ENCODE measurements at regions not wholly inside any gene's neighbourhood (a gene's known extent, or its start where the extent isn't known, plus 50 kb on each side); places are given as distances from the start of the nearest gene placed in this dataset.

- dilution Hi-C loops (cut with MboI; ENCODE audit: extremely low pct_ligation_motif_present, low sequenced_read_pairs), result no loop called here
- H3K79me2 ChIP-seq (ENCODE audit: control insufficient read depth, insufficient read depth, low read length), result no peaks in the 10 kb centered on the region
- no peak for DNase-seq (ENCODE audit: low read depth, low spot score)
Measured at GRCh38 chr9:34907044-34907443, 51.0 kb upstream of the PHF24 start.

GRCh38 chr9:34899535-34900158 is 58.4 kb upstream of the PHF24 start:
- Histone ChIP-seq H2AFZ (ENCODE audit: control insufficient read depth, low read length) (no peak overlapping the region), H3K27ac (ENCODE audit: control insufficient read depth, insufficient read depth, low read length) (no peak overlapping the region), H3K27me3 (ENCODE audit: control insufficient read depth, extremely low read depth, insufficient read depth, low read length) (peaks cover 6% of the 10 kb centered on the region), H3K9me1 (ENCODE audit: control insufficient read depth, extremely low read depth, insufficient read depth, low read length) (no peaks in the 10 kb centered on the region), H3K4me3 (ENCODE audit: control insufficient read depth in 2 of 3, extremely low read depth in 1 of 3, insufficient read depth in 2 of 3, low read depth in 1 of 3, low read length in 3 of 3) (no peak overlapping the region), H3K4me1 (ENCODE audit: control insufficient read depth, extremely low read depth, insufficient read depth, low read length) (no peaks in the 10 kb centered on the region), H3K9me3 (ENCODE audit: control insufficient read depth, low read depth, low read length) (no peaks in the 10 kb centered on the region), H3K9ac (ENCODE audit: control insufficient read depth, extremely low read depth, insufficient read depth, low read length) (no peak overlapping the region), H3K79me2 (ENCODE audit: control insufficient read depth, insufficient read depth, low read length) (no peaks in the 10 kb centered on the region), H3K4me2 (ENCODE audit: control insufficient read depth, extremely low read depth, insufficient read depth, low read depth, low read length) (no peak overlapping the region), H3K36me3 (ENCODE audit: control insufficient read depth in 2 of 2, extremely low read depth in 1 of 2, insufficient read depth in 2 of 2, low read length in 2 of 2) (no peaks in the 10 kb centered on the region), H4K20me1 (ENCODE audit: control insufficient read depth, extremely low read depth, insufficient read depth, low read length) (no peaks in the 10 kb centered on the region)
- FAIRE-seq, result peak; percentile 97
- dilution Hi-C loops (cut with MboI; ENCODE audit: extremely low pct_ligation_motif_present, low sequenced_read_pairs), result no loop called here
- no peak for DNase-seq (ENCODE audit: low read depth, low spot score)
- TF ChIP-seq EZH2 (IDR thresholded peaks at IDR 0.05; ENCODE audit: low read length) (no peak), CTCF (optimal IDR thresholded peaks at IDR 0.05 in 1 of 3, IDR thresholded peaks at IDR 0.05 in 1 of 3, conservative IDR thresholded peaks at IDR 0.05 in 1 of 3; ENCODE audit: extremely low read depth in 1 of 3, insufficient read depth in 2 of 3, low read length in 3 of 3) (peak; percentile 82 to 97 (median 86))

More at GRCh38 chr9:34907044-34907443, 51.0 kb upstream of the PHF24 start:
- Histone ChIP-seq H3K27ac (ENCODE audit: control insufficient read depth, insufficient read depth, low read length) (no peak overlapping the region), H2AFZ (ENCODE audit: control insufficient read depth, low read length) (no peak overlapping the region), H3K9ac (ENCODE audit: control insufficient read depth, extremely low read depth, insufficient read depth, low read length) (no peak overlapping the region), H3K4me3 (ENCODE audit: control insufficient read depth in 2 of 3, extremely low read depth in 1 of 3, insufficient read depth in 2 of 3, low read depth in 1 of 3, low read length in 3 of 3) (no peak overlapping the region), H3K36me3 (ENCODE audit: control insufficient read depth in 2 of 2, extremely low read depth in 1 of 2, insufficient read depth in 2 of 2, low read length in 2 of 2) (no peaks in the 10 kb centered on the region), H3K4me1 (ENCODE audit: control insufficient read depth, extremely low read depth, insufficient read depth, low read length) (no peaks in the 10 kb centered on the region), H3K9me3 (ENCODE audit: control insufficient read depth, low read depth, low read length) (no peaks in the 10 kb centered on the region), H3K4me2 (ENCODE audit: control insufficient read depth, extremely low read depth, insufficient read depth, low read depth, low read length) (no peak overlapping the region), H3K9me1 (ENCODE audit: control insufficient read depth, extremely low read depth, insufficient read depth, low read length) (no peaks in the 10 kb centered on the region), H3K27me3 (ENCODE audit: control insufficient read depth, extremely low read depth, insufficient read depth, low read length) (no peaks in the 10 kb centered on the region), H4K20me1 (ENCODE audit: control insufficient read depth, extremely low read depth, insufficient read depth, low read length) (no peaks in the 10 kb centered on the region)
- no peak for TF ChIP-seq CTCF (optimal IDR thresholded peaks at IDR 0.05 in 1 of 3, IDR thresholded peaks at IDR 0.05 in 1 of 3, conservative IDR thresholded peaks at IDR 0.05 in 1 of 3; ENCODE audit: extremely low read depth in 1 of 3, insufficient read depth in 2 of 3, low read length in 3 of 3)
- no peak for FAIRE-seq
